ENCODE measurements at regions not wholly inside any gene's neighbourhood (a gene's known extent, or its start where the extent isn't known, plus 50 kb on each side); places are given as distances from the start of the nearest gene placed in this dataset.

- Histone ChIP-seq H3K36me3 (peaks cover 32% of the 10 kb centered on the region), H3K9me3 (no peaks in the 10 kb centered on the region), H3K27ac (no peak overlapping the region), H3K4me1 (no peaks in the 10 kb centered on the region), H3K27me3 (no peaks in the 10 kb centered on the region), H3K4me3 (no peak overlapping the region)
- WGBS = 71% methylated on average over 8 of the region's 8 CpGs
- TF ChIP-seq POLR2AphosphoS5 (IDR thresholded peaks at IDR 0.05) = no peak
- TF ChIP-seq EP300 (IDR thresholded peaks at IDR 0.05) = no peak
- TF ChIP-seq POLR2A (IDR thresholded peaks at IDR 0.05) = no peak
- no peak for TF ChIP-seq CTCF (IDR thresholded peaks at IDR 0.05)
- DNase-seq (ENCODE audit: low spot score in 2 of 2) = no peak
These were observed 51.2 kb upstream of the SEC16B start for GRCh38 chr1:178020968-178021640.

- WGBS = 73% methylated on average over 4 of the region's 4 CpGs
- no peak for DNase-seq (ENCODE audit: low spot score in 2 of 2)
- Histone ChIP-seq H3K4me1 (no peaks in the 10 kb centered on the region), H3K4me3 (no peak overlapping the region), H3K27me3 (no peaks in the 10 kb centered on the region), H3K9me3 (no peaks in the 10 kb centered on the region), H3K36me3 (peaks cover 32% of the 10 kb centered on the region), H3K27ac (no peak overlapping the region)
- no peak for TF ChIP-seq POLR2AphosphoS5 (IDR thresholded peaks at IDR 0.05)
- no peak for TF ChIP-seq POLR2A (IDR thresholded peaks at IDR 0.05)
- no peak for TF ChIP-seq EP300 (IDR thresholded peaks at IDR 0.05)
- TF ChIP-seq CTCF (IDR thresholded peaks at IDR 0.05) = no peak
These were observed 52.1 kb upstream of the SEC16B start for GRCh38 chr1:178021950-178022349.

GRCh38 chr1:178023181-178023618 lies 53.3 kb upstream of the SEC16B start:
- H3K27me3 ChIP-seq = no peaks in the 10 kb centered on the region
- H3K9me3 ChIP-seq = no peaks in the 10 kb centered on the region
- H3K36me3 ChIP-seq = peaks cover 32% of the 10 kb centered on the region
- 94% methylated on average over 2 of the region's 2 CpGs for WGBS
- H3K27ac ChIP-seq = no peak overlapping the region
- H3K4me1 ChIP-seq = no peaks in the 10 kb centered on the region
- H3K4me3 ChIP-seq = no peak overlapping the region
- no peak for TF ChIP-seq EP300 (IDR thresholded peaks at IDR 0.05)
- no peak for TF ChIP-seq POLR2A (IDR thresholded peaks at IDR 0.05)
- no peak for TF ChIP-seq POLR2AphosphoS5 (IDR thresholded peaks at IDR 0.05)
- TF ChIP-seq CTCF (IDR thresholded peaks at IDR 0.05) = no peak
- no peak for DNase-seq (ENCODE audit: low spot score in 2 of 2)

- Histone ChIP-seq H3K27me3 (no peaks in the 10 kb centered on the region), H3K9me3 (no peaks in the 10 kb centered on the region), H3K4me1 (no peaks in the 10 kb centered on the region), H3K27ac (no peak overlapping the region), H3K36me3 (peaks cover 27% of the 10 kb centered on the region), H3K4me3 (no peak overlapping the region)
- TF ChIP-seq POLR2A (IDR thresholded peaks at IDR 0.05) (no peak), POLR2AphosphoS5 (IDR thresholded peaks at IDR 0.05) (no peak), EP300 (IDR thresholded peaks at IDR 0.05) (no peak)
- DNase-seq (ENCODE audit: low spot score in 2 of 2) = no peak
- 95% methylated on average over 3 of the region's 3 CpGs for WGBS
These were observed 54.6 kb upstream of the SEC16B start for GRCh38 chr1:178024504-178024903.

- Histone ChIP-seq H3K9me3 (no peaks in the 10 kb centered on the region), H3K27me3 (no peaks in the 10 kb centered on the region), H3K4me3 (no peak overlapping the region), H3K4me1 (no peaks in the 10 kb centered on the region), H3K36me3 (peaks cover 18% of the 10 kb centered on the region), H3K27ac (no peak overlapping the region)
- WGBS = 92% methylated on average over 9 of the region's 9 CpGs
- no peak for DNase-seq (ENCODE audit: low spot score in 2 of 2)
- no peak for TF ChIP-seq CTCF (IDR thresholded peaks at IDR 0.05)
- TF ChIP-seq POLR2AphosphoS5 (IDR thresholded peaks at IDR 0.05) = no peak
- TF ChIP-seq EP300 (IDR thresholded peaks at IDR 0.05) = no peak
- no peak for TF ChIP-seq POLR2A (IDR thresholded peaks at IDR 0.05)
These were observed 55.9 kb upstream of the SEC16B start for GRCh38 chr1:178025613-178026356.
